ENCODE measurements at regions not wholly inside any gene's neighbourhood (a gene's known extent, or its start where the extent isn't known, plus 50 kb on each side); places are given as distances from the start of the nearest gene placed in this dataset.

DNA sequence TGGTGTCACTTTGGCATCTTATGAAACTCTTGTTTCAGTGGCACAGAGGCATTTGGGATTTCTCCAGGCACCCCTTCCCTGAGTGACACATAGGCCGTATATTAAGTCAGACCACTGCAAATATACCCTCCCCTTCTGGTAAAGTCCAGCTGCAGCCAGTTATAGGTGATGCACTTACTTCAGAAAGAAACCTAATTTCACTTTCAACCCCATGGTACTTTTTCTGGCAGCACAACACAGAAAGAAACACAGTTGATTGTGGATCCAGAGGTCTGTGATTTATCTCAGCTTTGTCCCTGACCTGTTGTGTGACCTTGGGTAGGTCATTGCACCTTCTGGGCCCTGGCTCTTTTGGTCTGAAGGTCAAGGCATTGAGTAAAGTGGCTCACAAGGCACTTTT is 173.2 kb downstream of the BUB3 start:
- DNase-seq (ENCODE audit: low read depth) = no peak
- H3K4me3 ChIP-seq (ENCODE audit: low read depth, low read length) = no peak overlapping the region
- TF ChIP-seq, protein P1, sequence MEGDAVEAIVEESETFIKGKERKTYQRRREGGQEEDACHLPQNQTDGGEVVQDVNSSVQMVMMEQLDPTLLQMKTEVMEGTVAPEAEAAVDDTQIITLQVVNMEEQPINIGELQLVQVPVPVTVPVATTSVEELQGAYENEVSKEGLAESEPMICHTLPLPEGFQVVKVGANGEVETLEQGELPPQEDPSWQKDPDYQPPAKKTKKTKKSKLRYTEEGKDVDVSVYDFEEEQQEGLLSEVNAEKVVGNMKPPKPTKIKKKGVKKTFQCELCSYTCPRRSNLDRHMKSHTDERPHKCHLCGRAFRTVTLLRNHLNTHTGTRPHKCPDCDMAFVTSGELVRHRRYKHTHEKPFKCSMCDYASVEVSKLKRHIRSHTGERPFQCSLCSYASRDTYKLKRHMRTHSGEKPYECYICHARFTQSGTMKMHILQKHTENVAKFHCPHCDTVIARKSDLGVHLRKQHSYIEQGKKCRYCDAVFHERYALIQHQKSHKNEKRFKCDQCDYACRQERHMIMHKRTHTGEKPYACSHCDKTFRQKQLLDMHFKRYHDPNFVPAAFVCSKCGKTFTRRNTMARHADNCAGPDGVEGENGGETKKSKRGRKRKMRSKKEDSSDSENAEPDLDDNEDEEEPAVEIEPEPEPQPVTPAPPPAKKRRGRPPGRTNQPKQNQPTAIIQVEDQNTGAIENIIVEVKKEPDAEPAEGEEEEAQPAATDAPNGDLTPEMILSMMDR (IDR thresholded peaks at IDR 0.05; ENCODE audit: insufficient read depth, low read depth, low read length) = no peak

DNA sequence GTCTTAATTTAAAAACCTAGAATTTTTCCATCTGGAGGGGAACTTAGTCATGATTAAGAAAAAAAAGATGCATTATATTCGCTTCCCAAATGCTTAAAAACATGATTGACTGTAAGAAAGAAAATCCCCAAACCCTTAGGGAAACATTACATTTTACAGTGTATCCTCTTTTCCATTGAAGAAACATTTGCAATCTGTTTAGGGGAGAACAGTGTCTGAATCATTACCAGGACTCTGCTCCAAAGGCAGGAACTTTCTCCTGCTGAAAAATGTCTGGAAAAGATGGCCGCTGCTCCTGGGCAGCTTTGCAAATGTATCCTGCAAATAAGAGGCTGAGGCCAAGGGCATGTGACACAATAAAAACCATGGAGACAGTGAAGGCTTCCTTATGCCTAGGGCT is 173.7 kb downstream of the BUB3 start:
- H3K4me3 ChIP-seq (ENCODE audit: low read depth, low read length) = no peak overlapping the region
- TF ChIP-seq, protein P1 (IDR thresholded peaks at IDR 0.05; ENCODE audit: insufficient read depth, low read depth, low read length) = no peak
- DNase-seq (ENCODE audit: low read depth) = no peak

DNA sequence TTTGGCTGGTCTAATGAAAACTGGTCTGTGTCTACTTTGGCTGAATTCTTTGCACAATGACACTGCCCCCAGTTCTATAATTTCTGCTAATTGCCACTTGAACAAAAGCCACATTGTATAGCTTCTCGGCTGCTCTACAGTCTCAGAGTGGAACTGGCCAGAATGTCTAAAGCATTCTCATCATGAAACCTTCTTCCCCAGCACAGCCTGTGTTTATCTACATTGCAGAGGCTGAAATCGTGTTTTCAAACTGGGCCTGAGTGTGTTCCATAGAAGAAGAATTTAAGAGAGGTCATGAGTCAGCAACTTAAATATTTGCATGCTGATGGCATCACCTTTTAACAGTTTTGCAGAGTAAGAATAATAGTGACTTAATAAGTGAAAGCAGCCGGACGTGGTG is 177.2 kb downstream of the BUB3 start:
- no peak for DNase-seq (ENCODE audit: low read depth)
- no peak overlapping the region for H3K4me3 ChIP-seq (ENCODE audit: low read depth, low read length)
- TF ChIP-seq, protein P1 (IDR thresholded peaks at IDR 0.05; ENCODE audit: insufficient read depth, low read depth, low read length) = no peak

DNA sequence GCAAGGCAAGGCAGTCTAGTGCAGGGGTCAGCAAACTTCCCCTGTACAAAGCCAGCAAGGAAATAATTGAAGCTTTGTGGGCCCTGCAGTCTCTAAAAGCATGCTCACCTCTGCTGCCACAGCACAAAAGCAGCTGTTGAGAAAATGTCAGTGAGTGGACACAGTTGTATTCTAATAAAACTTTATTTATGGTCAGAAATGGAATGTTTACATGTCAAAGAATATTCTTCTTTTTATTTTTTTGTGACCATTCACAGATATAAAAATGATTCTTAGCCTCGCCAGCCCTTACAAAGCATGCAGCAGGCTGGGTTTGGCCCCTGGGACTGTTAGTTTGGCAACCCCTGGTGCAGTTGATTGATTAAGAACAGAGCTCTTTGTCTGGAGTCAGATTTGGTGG is 192.4 kb downstream of the BUB3 start:
- TF ChIP-seq, protein P1 (IDR thresholded peaks at IDR 0.05; ENCODE audit: insufficient read depth, low read depth, low read length) = no peak
- no peak for DNase-seq (ENCODE audit: low read depth)

DNA sequence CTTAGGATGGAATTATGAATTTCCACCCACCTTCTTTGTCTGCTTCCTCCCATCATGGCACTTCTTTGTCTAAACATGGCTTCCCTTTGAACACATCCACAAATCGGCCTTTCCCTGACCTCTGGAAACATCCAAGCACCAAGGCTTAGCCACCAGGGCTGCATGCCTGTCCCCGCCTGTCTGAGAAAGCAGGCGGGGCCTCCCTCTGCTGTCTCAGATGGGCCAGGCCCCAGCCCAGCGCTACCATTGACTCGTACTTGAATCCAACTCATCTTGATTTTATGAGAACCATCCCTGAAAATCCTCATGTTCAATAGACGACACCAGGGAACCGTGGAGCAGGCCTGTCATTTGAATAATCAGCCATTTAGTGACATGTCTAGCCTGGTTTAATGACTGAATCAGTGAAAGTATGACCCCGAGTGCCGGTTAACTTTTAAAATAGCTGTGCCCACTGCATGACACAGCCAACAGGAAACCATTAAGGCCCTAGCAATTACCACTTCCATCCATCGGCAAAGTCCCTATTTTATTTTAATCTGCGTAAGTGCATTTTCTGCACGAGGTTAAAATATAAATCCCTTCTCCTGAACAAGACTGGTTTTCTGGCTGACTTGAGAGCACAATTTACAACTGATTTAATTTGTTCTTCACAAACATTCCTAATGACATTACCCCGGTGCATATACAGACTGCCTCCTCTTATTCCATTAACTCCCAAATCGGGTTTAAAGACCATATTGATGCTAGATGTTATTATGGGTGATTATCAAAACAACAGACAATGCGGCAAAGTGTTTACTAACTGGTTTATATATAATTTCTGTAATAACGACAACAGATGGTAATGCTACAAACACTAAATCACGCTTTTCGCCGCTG is 194.7 kb downstream of the BUB3 start:
- TF ChIP-seq, protein P1 (IDR thresholded peaks at IDR 0.05; ENCODE audit: insufficient read depth, low read depth, low read length) = no peak
- DNase-seq (ENCODE audit: low read depth) = no peak

More for the DNA sequence above, 192.4 kb downstream of the BUB3 start:
- no peak overlapping the region for H3K4me3 ChIP-seq (ENCODE audit: low read depth, low read length)

DNA sequence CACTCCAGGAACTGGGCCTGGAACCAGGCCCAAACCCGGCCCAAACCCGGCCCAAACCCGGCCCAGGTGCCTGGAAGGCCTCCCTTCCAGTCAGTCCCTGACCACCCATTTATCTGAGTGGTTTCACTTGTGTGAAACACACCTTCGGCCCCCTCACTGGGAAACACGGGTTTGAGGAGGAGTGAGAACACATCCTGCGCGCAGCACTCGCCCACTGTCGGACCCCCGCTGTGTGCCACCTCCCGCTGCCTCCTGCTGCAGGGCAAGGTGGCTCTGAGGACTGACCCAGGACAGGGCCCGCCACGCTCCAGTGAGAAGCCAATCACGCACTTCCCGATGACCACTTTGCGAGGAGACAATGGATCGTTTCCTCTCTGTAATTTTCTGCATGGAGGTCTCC is 197.5 kb downstream of the BUB3 start:
- TF ChIP-seq, protein P1 (IDR thresholded peaks at IDR 0.05; ENCODE audit: insufficient read depth, low read depth, low read length) = no peak
- DNase-seq (ENCODE audit: low read depth) = no peak
- no peak overlapping the region for H3K4me3 ChIP-seq (ENCODE audit: low read depth, low read length)

More for the DNA sequence above, 194.7 kb downstream of the BUB3 start:
- no peak overlapping the region for H3K4me3 ChIP-seq (ENCODE audit: low read depth, low read length)

Data from fibroblast of villous mesenchyme (primary cell).